Psoas muscle (tissue), 7 donors: ENCODE measurements at regions not wholly inside any gene's neighbourhood (a gene's known extent, or its start where the extent isn't known, plus 50 kb on each side); places are given as distances from the start of the nearest gene placed in this dataset.
A peak's percentile ranks its signal among the peaks of the same experiment; 100 is the strongest.
"Not testable (repeated sequence)": the region's sequence is repeated elsewhere in the genome, so short reads cannot be mapped to it uniquely, and the experiment has no call there.

Source experiments
- ATAC-seq, 4 donors: fragments of 200-7000 bp; cut with Tn5 transposase; one replicate each; pipeline ENCODE4 v1.9.1; 2020; ENCODE audit warnings: moderate library complexity in 3 of 4, mild to moderate bottlenecking in 2 of 4
- DNase-seq, 2 donors: peaks; one replicate each; pipeline ENCODE4 v3.0.0-alpha.2; 2020
- H3K27ac ChIP-seq: fragments of 200-600 bp; one replicate; pipeline ENCODE4 v1.8.0; 2022
- H3K27me3 ChIP-seq, 3 donors: fragments of 200-600 bp in 1 of 3; one replicate each; pipeline versions ENCODE4 v1.6.1 to v1.8.0; 2013 to 2022; ENCODE audit warnings: low read length in 2 of 3, mild to moderate bottlenecking in 2 of 3, moderate library complexity in 1 of 3; ENCODE audit not compliant: insufficient read depth in 3 of 3
- H3K36me3 ChIP-seq, 2 donors: fragments of 200-600 bp in 1 of 2; one replicate each; pipeline versions ENCODE4 v1.6.1 to v1.8.0; 2013 to 2022; ENCODE audit warnings: low read depth in 1 of 2, mild to moderate bottlenecking in 1 of 2, moderate library complexity in 1 of 2; ENCODE audit not compliant: insufficient read depth in 1 of 2
- H3K4me1 ChIP-seq: fragments of 200-600 bp; one replicate; pipeline ENCODE4 v1.8.0; 2022
- H3K4me3 ChIP-seq: fragments of 200-600 bp; one replicate; pipeline ENCODE4 v1.8.0; 2022; ENCODE audit warnings: mild to moderate bottlenecking
- H3K9me3 ChIP-seq: fragments of 200-600 bp; one replicate; pipeline ENCODE4 v1.8.0; 2022
- CTCF ChIP-seq: fragments of 200-600 bp; IDR thresholded peaks from one replicate; pipeline ENCODE4 v1.8.0; 2022; ENCODE audit warnings: antibody characterized with exemption
- WGBS, 3 donors: extraction: QIAGEN DNeasy Blood & Tissue Kit; methylation state at CpG; one replicate each; pipeline versions ENCODE4 v1.1.6 to v1.1.7; 2013; 5-methylcytosine and 5-hydroxymethylcytosine counted together
- intact Hi-C, 2 donors: fragments of 100-400 bp; cut with DNase I; formaldehyde crosslinking; loops; one replicate each; pipeline versions ENCODE4 v1.11.0 to v1.14.2; 2022
- donor health status: healthy with polysubstance abuse.
- donor health status: DM: no; HTN: no; CAD: no; lungs with moderate emphysema.
- donor health status: Bipolar disorder and iron deficiency.
- donor health status: healthy.
- donor health status: DM: yes; HTN: yes; CAD: no.
- donor health status: DM: no; HTN: no; CAD: no.
- donor health status: DM: yes; HTN: yes; CAD: no.

GRCh38 chr2:35436893-35437292 is 918.7 kb upstream of the CRIM1 start:
- DNase-seq, ATAC-seq, H3K4me3 ChIP-seq, H3K9me3 ChIP-seq, H3K4me1 ChIP-seq, H3K27ac ChIP-seq, H3K27me3 ChIP-seq, H3K36me3 ChIP-seq, intact Hi-C loops: not testable (repeated sequence)
- WGBS, 3 donors: 78 to 88% (median 87%) methylated on average over 5 of the region's 5 CpGs

- no peak for DNase-seq
- 48 to 71% (median 59%) methylated on average over 1 of the region's 1 CpG for WGBS, 3 donors
These were observed 927.0 kb upstream of the CRIM1 start for GRCh38 chr2:35428548-35428947.

GRCh38 chr2:35421485-35421884 is 934.1 kb upstream of the CRIM1 start:
- no peaks in the 10 kb centered on the region for H3K9me3 ChIP-seq
- H3K27me3 ChIP-seq: no peaks in the 10 kb centered on the region
- TF ChIP-seq CTCF: no peak
- 88 to 95% (median 91%) methylated on average over 1 of the region's 1 CpG for WGBS, 3 donors
- no peaks in the 10 kb centered on the region for H3K4me1 ChIP-seq
- H3K36me3 ChIP-seq: no peaks in the 10 kb centered on the region
- no peak overlapping the region for H3K27ac ChIP-seq
- DNase-seq (no peak), ATAC-seq (no peak)
- intact Hi-C loops: loop anchor here in 1 of 2 donors (10.0 kb wide), 1 partner anchor 1737 kb away; no protein-coding TSS in a partner anchor
- H3K4me3 ChIP-seq: no peak overlapping the region

More at GRCh38 chr2:35428548-35428947, 927.0 kb upstream of the CRIM1 start:
- Histone ChIP-seq H3K27me3 (no peaks in the 10 kb centered on the region), H3K27ac (no peak overlapping the region), H3K36me3 (no peaks in the 10 kb centered on the region), H3K4me1 (no peaks in the 10 kb centered on the region), H3K9me3 (no peaks in the 10 kb centered on the region), H3K4me3 (no peak overlapping the region)
- intact Hi-C loops: loop anchor here in 1 of 2 donors (10.0 kb wide), 1 partner anchor 1744 kb away; no protein-coding TSS in a partner anchor
- peak; percentile 10 for TF ChIP-seq CTCF
- ATAC-seq: no peak

- ATAC-seq: no peak
- intact Hi-C loops: loop anchor here in 1 of 2 donors (10.0 kb wide), 1 partner anchor 1312 kb away; no protein-coding TSS in a partner anchor
- H3K9me3 ChIP-seq: no peaks in the 10 kb centered on the region
These were observed 938.3 kb upstream of the CRIM1 start for GRCh38 chr2:35417293-35417692.

More at GRCh38 chr2:35417293-35417692, 938.3 kb upstream of the CRIM1 start:
- no peaks in the 10 kb centered on the region for H3K4me1 ChIP-seq
- H3K36me3 ChIP-seq: no peaks in the 10 kb centered on the region
- H3K4me3 ChIP-seq: no peak overlapping the region
- DNase-seq: no peak
- TF ChIP-seq CTCF: no peak
- no peak overlapping the region for H3K27ac ChIP-seq
- no peaks in the 10 kb centered on the region for H3K27me3 ChIP-seq
- WGBS, 3 donors: 19 to 24% (median 22%) methylated on average over 1 of the region's 1 CpG
